GM19193 (cell line): ENCODE measurements at regions not wholly inside any gene's neighbourhood (a gene's known extent, or its start where the extent isn't known, plus 50 kb on each side); places are given as distances from the start of the nearest gene placed in this dataset.

Experiments
- POLR2A ChIP-seq: IDR thresholded peaks from 4 replicates; pipeline ENCODE4 v1.6.1; 2011; ENCODE audit not compliant: insufficient read depth, insufficient read length; ENCODE audit errors: extremely low read depth

- no peak for TF ChIP-seq POLR2A
Observed at GRCh38 chr12:68530965-68531364, 79.7 kb upstream of the RAP1B start.

DNA sequence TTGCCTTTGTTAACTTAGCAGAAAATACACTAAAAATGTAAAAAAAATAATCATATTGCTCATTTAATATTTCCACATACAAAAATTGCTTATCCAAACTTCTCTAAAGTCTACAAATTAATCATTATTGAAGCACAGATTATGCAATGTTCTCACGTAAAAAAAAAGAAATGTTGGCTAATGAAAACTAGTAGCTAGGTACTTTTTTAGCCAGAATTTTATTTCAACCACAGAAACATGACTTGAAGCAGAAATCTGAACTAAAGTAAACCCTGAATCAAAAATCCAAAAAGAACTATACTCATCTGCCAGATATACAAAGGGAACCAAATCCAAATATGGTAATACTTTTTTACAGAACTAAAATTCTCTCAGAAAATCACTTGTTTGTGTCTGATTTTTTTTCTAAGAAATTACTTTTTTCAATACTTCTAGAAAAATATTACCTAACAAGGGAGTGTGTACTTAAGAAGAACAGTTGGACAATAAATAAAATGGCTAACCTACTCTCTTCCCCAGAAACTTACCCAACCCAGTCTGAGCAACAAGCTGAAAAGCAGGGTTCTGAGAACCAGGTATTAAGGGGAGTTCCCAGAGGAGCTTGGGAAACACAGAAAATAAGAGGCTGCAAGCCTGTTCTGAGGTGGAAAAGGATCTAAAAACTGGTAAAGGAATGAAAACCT is 78.4 kb upstream of the RAP1B start:
- no peak for TF ChIP-seq POLR2A

- TF ChIP-seq POLR2A: no peak
Observed at GRCh38 chr12:68532887-68533248, 77.8 kb upstream of the RAP1B start.

DNA sequence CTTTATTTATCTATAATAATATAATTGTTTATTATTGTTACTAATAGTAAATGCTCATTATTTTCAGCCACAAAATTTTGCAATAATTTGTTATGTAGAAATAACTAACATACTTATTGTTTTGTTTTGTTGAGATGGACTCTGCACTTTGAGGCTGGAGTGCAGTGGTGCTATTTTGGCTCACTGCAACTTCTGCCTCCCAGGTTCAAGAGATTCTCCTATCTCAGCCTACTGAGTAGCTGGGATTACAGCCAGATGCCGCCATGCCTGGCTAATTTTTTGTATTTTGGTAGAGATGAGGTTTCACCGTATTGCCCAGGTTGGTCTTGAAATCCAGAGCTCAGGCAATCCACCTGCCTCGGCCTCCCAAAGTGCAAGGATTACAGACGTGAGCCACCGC is 76.6 kb upstream of the RAP1B start:
- TF ChIP-seq POLR2A: no peak

DNA sequence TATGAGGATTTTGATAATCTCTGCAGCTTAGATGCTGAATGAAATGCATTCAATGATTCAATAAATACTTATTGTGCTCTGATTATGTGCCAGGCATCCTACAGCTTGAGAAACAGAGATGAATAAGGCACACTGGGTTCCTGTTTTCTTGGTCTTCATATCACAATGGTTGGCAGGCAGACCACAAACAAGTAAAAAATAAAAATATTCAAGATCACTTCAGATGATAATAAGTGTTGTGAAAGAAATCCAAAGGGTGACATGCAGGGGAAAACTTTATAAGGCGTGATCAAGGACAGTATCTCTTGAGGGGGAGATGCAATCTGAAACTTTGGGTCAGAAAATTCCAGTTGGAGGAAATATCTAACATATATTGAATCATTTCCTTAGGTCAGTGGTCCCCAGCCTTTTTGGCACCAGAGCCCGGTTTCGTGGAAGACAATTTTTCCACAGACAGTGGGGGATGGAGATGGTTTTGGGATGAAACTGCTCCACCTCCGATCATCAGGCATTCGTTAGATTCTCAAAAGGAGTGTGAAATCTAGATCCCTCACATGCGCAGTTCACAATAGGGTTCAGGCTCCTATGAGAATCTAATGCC is 73.7 kb upstream of the RAP1B start:
- TF ChIP-seq POLR2A: no peak

GRCh38 chr12:68537571-68537970 is 73.1 kb upstream of the RAP1B start:
- TF ChIP-seq POLR2A: no peak

GRCh38 chr12:68538726-68539614 is 71.7 kb upstream of the RAP1B start:
- no peak for TF ChIP-seq POLR2A

DNA sequence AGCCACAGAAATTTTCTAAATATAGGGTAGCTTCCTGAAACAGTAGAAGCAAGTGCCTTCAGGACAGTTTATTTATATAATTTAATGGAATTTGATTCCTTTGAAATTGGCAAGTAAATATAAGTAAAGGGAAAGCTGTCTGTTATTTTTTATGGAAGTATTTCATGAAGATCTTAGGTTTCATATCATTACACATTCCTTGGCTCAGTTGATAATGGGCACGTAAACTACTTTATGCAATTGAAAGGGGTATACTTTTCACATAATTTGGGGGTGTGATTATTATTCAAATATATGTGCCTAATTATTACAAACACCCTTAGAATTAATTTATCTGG is 71.1 kb upstream of the RAP1B start:
- TF ChIP-seq POLR2A: no peak

DNA sequence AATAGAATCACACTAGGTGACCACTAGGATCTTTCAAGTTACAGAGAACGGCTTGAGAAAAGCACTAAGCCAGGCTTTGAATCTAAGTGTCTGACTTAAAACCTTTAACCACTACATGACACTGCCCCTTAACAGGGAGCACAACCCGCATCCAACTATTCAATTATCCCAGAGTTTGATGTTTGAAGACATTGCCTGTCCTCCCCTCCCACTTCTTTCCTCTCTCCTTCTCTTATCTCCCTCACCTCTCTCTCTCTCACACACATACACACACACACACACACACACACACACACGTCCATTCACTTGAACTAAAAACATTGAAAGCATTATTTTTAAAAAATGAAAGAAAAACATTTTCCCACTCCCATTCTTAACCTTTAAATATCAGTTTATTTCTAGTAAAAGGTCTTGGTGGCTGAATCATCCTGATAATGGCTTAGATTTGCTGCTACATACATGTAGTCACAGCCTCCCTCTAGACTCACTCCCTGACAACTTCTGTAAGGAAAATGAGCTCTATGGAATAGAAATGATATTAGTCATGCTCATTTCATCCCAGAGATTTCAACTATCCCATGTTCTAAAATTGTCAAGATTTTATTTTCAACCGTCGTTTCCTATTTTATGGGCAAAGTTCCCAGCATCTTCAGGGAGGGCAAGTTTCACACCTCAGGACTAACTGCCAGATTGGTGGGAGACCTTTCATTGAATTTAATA is 53.5 kb upstream of the RAP1B start:
- no peak for TF ChIP-seq POLR2A

DNA sequence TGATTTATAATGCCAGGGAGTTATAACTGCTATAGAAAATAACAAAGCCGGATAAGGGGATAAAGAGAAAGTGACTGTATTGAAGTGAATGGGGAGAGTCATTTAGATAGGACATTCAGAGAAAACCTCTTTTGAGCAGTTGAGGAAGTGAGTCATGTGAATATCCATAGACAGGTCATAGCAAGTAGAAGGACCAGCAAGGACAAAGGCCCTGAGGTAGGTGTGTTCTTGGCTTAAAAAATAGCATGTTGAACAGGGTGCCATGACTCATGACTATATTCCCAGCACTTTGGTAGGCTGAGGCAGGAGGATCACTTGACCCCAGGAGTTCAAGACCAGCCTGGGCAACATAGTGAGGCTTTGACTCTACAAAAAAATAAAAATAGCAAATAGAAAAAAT is 51.5 kb upstream of the RAP1B start:
- no peak for TF ChIP-seq POLR2A

GRCh38 chr12:68559984-68560850 is 50.5 kb upstream of the RAP1B start:
- TF ChIP-seq POLR2A: no peak

DNA sequence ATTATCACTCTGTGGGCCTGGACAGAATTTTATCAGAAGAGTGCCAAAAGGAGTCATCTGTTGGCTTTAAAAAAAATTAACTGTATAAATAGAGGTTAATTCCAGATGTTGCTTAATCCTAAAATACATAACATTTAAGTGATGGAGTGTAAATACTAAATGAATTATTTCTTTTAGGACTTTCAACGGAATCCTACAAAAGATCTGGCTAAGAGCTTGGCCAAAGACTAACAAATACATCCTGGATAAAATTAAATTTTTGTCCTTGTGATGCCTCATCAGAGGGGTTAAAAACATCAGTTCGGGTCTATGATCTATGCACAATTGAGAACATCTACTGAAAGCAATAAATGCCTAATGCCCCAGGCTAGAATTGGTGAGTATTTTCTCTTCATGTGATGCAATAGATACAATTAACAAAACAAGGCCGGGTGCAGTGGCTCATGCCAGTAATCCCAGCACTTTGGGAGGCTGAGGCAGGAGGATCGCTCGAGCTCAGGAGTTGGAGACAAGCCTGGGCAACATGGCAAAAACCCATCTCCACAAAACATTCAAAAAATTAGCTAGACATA is 49.8 kb upstream of the RAP1B start:
- TF ChIP-seq POLR2A: no peak
